22Rv1 (cell line): ENCODE measurements at regions not wholly inside any gene's neighbourhood (a gene's known extent, or its start where the extent isn't known, plus 50 kb on each side); places are given as distances from the start of the nearest gene placed in this dataset.

ENCODE experiments used
- ZFX ChIP-seq: fragments of 450-650 bp; IDR thresholded peaks from 2 replicates; pipeline ENCODE4 v1.6.1; 2017; ENCODE audit warnings: antibody characterized with exemption, borderline replicate concordance
- TF ChIP-seq, protein P1 (sequence below): fragments of 450-650 bp; IDR thresholded peaks from 2 replicates; pipeline ENCODE4 v1.5.1; 2017; ENCODE audit warnings: mild to moderate bottlenecking

- TF ChIP-seq, protein P1, sequence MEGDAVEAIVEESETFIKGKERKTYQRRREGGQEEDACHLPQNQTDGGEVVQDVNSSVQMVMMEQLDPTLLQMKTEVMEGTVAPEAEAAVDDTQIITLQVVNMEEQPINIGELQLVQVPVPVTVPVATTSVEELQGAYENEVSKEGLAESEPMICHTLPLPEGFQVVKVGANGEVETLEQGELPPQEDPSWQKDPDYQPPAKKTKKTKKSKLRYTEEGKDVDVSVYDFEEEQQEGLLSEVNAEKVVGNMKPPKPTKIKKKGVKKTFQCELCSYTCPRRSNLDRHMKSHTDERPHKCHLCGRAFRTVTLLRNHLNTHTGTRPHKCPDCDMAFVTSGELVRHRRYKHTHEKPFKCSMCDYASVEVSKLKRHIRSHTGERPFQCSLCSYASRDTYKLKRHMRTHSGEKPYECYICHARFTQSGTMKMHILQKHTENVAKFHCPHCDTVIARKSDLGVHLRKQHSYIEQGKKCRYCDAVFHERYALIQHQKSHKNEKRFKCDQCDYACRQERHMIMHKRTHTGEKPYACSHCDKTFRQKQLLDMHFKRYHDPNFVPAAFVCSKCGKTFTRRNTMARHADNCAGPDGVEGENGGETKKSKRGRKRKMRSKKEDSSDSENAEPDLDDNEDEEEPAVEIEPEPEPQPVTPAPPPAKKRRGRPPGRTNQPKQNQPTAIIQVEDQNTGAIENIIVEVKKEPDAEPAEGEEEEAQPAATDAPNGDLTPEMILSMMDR: no peak
- no peak for TF ChIP-seq ZFX
These were observed 138.7 kb downstream of the FAM204A start for GRCh38 chr10:118203461-118203860.
